ENCODE measurements at regions not wholly inside any gene's neighbourhood (a gene's known extent, or its start where the extent isn't known, plus 50 kb on each side); places are given as distances from the start of the nearest gene placed in this dataset.

GRCh38 chr12:24754690-24755638 lies 193.9 kb downstream of the BCAT1 start:
- Histone ChIP-seq H3K27me3 (ENCODE audit: insufficient read depth, low read depth, low read length) (no peaks in the 10 kb centered on the region), H2AFZ (ENCODE audit: low read depth, low read length) (no peak overlapping the region), H3K9me3 (ENCODE audit: low read length) (no peaks in the 10 kb centered on the region), H3K36me3 (ENCODE audit: insufficient read depth, low read length) (no peaks in the 10 kb centered on the region), H3K9me2 (ENCODE audit: insufficient read depth, low read length) (no peaks in the 10 kb centered on the region), H4K20me1 (ENCODE audit: insufficient read depth) (no peaks in the 10 kb centered on the region), H3K79me2 (replicated peaks; ENCODE audit: insufficient read depth, low read length) (no peaks in the 10 kb centered on the region), H3K4me3 (ENCODE audit: low read length) (no peak overlapping the region), H3K4me2 (ENCODE audit: low read length) (no peak overlapping the region), H3K9ac (ENCODE audit: low read length) (no peak overlapping the region), H3K27ac (ENCODE audit: low read length) (no peak overlapping the region), H3F3A (ENCODE audit: insufficient read depth, low read length, poor library complexity, severe bottlenecking) (no peaks in the 10 kb centered on the region)
- TF ChIP-seq EZH2 (IDR thresholded peaks at IDR 0.05; ENCODE audit: borderline replicate concordance, insufficient read depth, low read length, poor library complexity, severe bottlenecking), result no peak
- TF ChIP-seq, protein P1, sequence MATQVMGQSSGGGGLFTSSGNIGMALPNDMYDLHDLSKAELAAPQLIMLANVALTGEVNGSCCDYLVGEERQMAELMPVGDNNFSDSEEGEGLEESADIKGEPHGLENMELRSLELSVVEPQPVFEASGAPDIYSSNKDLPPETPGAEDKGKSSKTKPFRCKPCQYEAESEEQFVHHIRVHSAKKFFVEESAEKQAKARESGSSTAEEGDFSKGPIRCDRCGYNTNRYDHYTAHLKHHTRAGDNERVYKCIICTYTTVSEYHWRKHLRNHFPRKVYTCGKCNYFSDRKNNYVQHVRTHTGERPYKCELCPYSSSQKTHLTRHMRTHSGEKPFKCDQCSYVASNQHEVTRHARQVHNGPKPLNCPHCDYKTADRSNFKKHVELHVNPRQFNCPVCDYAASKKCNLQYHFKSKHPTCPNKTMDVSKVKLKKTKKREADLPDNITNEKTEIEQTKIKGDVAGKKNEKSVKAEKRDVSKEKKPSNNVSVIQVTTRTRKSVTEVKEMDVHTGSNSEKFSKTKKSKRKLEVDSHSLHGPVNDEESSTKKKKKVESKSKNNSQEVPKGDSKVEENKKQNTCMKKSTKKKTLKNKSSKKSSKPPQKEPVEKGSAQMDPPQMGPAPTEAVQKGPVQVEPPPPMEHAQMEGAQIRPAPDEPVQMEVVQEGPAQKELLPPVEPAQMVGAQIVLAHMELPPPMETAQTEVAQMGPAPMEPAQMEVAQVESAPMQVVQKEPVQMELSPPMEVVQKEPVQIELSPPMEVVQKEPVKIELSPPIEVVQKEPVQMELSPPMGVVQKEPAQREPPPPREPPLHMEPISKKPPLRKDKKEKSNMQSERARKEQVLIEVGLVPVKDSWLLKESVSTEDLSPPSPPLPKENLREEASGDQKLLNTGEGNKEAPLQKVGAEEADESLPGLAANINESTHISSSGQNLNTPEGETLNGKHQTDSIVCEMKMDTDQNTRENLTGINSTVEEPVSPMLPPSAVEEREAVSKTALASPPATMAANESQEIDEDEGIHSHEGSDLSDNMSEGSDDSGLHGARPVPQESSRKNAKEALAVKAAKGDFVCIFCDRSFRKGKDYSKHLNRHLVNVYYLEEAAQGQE (IDR thresholded peaks at IDR 0.05; ENCODE audit: borderline replicate concordance), result no peak
- TF ChIP-seq POLR2AphosphoS5 (IDR thresholded peaks at IDR 0.05), result no peak
- no peak for TF ChIP-seq MXI1 (conservative IDR thresholded peaks at IDR 0.05; ENCODE audit: poor library complexity, severe bottlenecking)
- TF ChIP-seq EP300 (conservative IDR thresholded peaks at IDR 0.05; ENCODE audit: poor library complexity, severe bottlenecking), result no peak
- TF ChIP-seq, protein P2, sequence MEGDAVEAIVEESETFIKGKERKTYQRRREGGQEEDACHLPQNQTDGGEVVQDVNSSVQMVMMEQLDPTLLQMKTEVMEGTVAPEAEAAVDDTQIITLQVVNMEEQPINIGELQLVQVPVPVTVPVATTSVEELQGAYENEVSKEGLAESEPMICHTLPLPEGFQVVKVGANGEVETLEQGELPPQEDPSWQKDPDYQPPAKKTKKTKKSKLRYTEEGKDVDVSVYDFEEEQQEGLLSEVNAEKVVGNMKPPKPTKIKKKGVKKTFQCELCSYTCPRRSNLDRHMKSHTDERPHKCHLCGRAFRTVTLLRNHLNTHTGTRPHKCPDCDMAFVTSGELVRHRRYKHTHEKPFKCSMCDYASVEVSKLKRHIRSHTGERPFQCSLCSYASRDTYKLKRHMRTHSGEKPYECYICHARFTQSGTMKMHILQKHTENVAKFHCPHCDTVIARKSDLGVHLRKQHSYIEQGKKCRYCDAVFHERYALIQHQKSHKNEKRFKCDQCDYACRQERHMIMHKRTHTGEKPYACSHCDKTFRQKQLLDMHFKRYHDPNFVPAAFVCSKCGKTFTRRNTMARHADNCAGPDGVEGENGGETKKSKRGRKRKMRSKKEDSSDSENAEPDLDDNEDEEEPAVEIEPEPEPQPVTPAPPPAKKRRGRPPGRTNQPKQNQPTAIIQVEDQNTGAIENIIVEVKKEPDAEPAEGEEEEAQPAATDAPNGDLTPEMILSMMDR (IDR thresholded peaks at IDR 0.05; ENCODE audit: poor library complexity, severe bottlenecking), result no peak
- TF ChIP-seq RAD21 (conservative IDR thresholded peaks at IDR 0.05), result no peak
- TF ChIP-seq SMC3 (conservative IDR thresholded peaks at IDR 0.05; ENCODE audit: poor library complexity), result no peak
- no peak for TF ChIP-seq TAF1 (IDR thresholded peaks at IDR 0.05; ENCODE audit: low read depth)

DNA sequence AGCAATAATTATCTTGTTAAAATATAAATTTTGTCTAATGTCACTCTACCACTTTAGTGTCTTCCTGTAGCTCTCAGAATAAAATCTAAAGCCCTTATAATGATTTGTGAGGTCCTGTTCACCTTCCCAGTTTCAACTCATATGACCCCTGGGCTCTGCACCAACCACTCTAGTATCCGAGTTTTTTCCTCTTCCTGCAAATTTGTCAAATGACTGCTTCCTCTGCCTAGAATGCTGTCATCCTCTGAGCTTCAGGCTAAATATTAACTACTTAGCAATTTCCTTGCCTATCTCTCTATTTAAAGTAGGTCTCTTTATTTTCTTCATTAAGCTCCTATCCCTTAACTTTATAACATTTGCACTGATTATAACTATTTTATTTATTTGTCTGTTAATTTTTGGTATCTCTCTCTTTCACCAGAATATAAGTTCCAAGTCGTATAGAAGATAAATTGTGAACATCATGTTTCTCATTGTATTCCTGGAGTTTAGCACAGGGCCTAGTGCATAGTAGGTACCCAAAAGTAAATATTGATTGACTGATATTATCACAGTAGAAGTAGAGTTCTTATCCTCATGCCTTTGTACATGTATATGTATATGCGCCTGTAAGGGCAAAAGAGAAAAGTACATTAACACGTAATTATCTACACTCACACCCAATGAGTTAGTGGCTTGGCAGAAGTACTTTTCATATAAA lies 196.0 kb downstream of the BCAT1 start:
- Histone ChIP-seq H3K9me3 (ENCODE audit: low read length) (no peaks in the 10 kb centered on the region), H3F3A (ENCODE audit: insufficient read depth, low read length, poor library complexity, severe bottlenecking) (no peaks in the 10 kb centered on the region), H3K4me3 (ENCODE audit: low read length) (no peak overlapping the region), H3K9ac (ENCODE audit: low read length) (no peak overlapping the region), H3K27me3 (ENCODE audit: insufficient read depth, low read depth, low read length) (no peaks in the 10 kb centered on the region), H3K27ac (ENCODE audit: low read length) (no peak overlapping the region), H3K36me3 (ENCODE audit: insufficient read depth, low read length) (no peaks in the 10 kb centered on the region), H4K20me1 (ENCODE audit: insufficient read depth) (no peaks in the 10 kb centered on the region), H2AFZ (ENCODE audit: low read depth, low read length) (no peak overlapping the region), H3K4me2 (ENCODE audit: low read length) (no peak overlapping the region), H3K9me2 (ENCODE audit: insufficient read depth, low read length) (no peaks in the 10 kb centered on the region), H3K79me2 (replicated peaks; ENCODE audit: insufficient read depth, low read length) (no peaks in the 10 kb centered on the region)
- TF ChIP-seq EP300 (conservative IDR thresholded peaks at IDR 0.05; ENCODE audit: poor library complexity, severe bottlenecking), result no peak
- TF ChIP-seq MXI1 (conservative IDR thresholded peaks at IDR 0.05; ENCODE audit: poor library complexity, severe bottlenecking), result no peak
- TF ChIP-seq, protein P1 (IDR thresholded peaks at IDR 0.05; ENCODE audit: borderline replicate concordance), result no peak
- TF ChIP-seq SMC3 (conservative IDR thresholded peaks at IDR 0.05; ENCODE audit: poor library complexity), result no peak
- TF ChIP-seq RAD21 (conservative IDR thresholded peaks at IDR 0.05), result no peak
- TF ChIP-seq, protein P2 (IDR thresholded peaks at IDR 0.05; ENCODE audit: poor library complexity, severe bottlenecking), result no peak
- no peak for TF ChIP-seq POLR2AphosphoS5 (IDR thresholded peaks at IDR 0.05)
- TF ChIP-seq EZH2 (IDR thresholded peaks at IDR 0.05; ENCODE audit: borderline replicate concordance, insufficient read depth, low read length, poor library complexity, severe bottlenecking), result no peak
- TF ChIP-seq TAF1 (IDR thresholded peaks at IDR 0.05; ENCODE audit: low read depth), result no peak
